A673 (cell line): ENCODE measurements at regions not wholly inside any gene's neighbourhood (a gene's known extent, or its start where the extent isn't known, plus 50 kb on each side); places are given as distances from the start of the nearest gene placed in this dataset.
A peak's percentile ranks its signal among the peaks of the same experiment; 100 is the strongest.

Source experiments
- BruUV-seq: library from RNA; stranded (reverse); fragments of 400-500 nt; replicated peaks from 2 replicates; lab custom pipeline; 2021; lab: Mats Ljungman, UMichigan
- CTCF ChIA-PET: fragments of 300-600 bp; sonication (Branson Sonifier 250); formaldehyde crosslinking; loops from one replicate; lab custom pipeline; 2022; ENCODE audit warnings: antibody characterized with exemption; lab: Charles Lee
- POLR2A ChIA-PET: fragments of 300-600 bp; sonication (Branson Sonifier 250); formaldehyde crosslinking; loops from one replicate; lab custom pipeline; 2022; ENCODE audit warnings: antibody characterized with exemption; ENCODE audit not compliant: low non-redundant PET; lab: Charles Lee
- DNase-seq: peaks from one replicate; pipeline ENCODE4 v3.0.0-alpha.2; 2015; ENCODE audit warnings: low spot score
- H3K27ac ChIP-seq: fragments of 200-600 bp; sonication (generic); 2 replicates; pipeline ENCODE4 v1.5.1; 2016; ENCODE audit warnings: mixed run types, low read depth, mild to moderate bottlenecking, mixed read lengths, antibody characterized with exemption, low read length; ENCODE audit not compliant: poor library complexity, severe bottlenecking
- H3K27me3 ChIP-seq: fragments of 200-600 bp; sonication (generic); replicated peaks from 2 replicates; pipeline ENCODE4 v1.6.1; 2017; ENCODE audit warnings: mixed run types, low read depth, mild to moderate bottlenecking, mixed read lengths, antibody characterized with exemption, low read length; ENCODE audit not compliant: insufficient read depth, poor library complexity
- H3K36me3 ChIP-seq: fragments of 200-600 bp; sonication (generic); 2 replicates; pipeline ENCODE4 v1.6.1; 2016; ENCODE audit warnings: mixed run types, mild to moderate bottlenecking, mixed read lengths, antibody characterized with exemption, low read length; ENCODE audit not compliant: insufficient read depth, poor library complexity, severe bottlenecking
- H3K4me1 ChIP-seq: fragments of 200-600 bp; sonication (generic); 2 replicates; pipeline ENCODE4 v1.6.1; 2017; ENCODE audit warnings: mixed run types, mild to moderate bottlenecking, mixed read lengths, antibody characterized with exemption, low read length; ENCODE audit not compliant: insufficient read depth, poor library complexity, severe bottlenecking
- H3K4me3 ChIP-seq: fragments of 200-600 bp; sonication (generic); 2 replicates; pipeline ENCODE4 v1.5.1; 2016; ENCODE audit warnings: low read depth, mixed run types, mild to moderate bottlenecking, mixed read lengths, low read length; ENCODE audit not compliant: poor library complexity, severe bottlenecking
- H3K9me3 ChIP-seq: fragments of 200-600 bp; sonication (generic); 2 replicates; pipeline ENCODE4 v1.6.1; 2016; ENCODE audit warnings: mixed run types, low read depth, mild to moderate bottlenecking, mixed read lengths, antibody characterized with exemption, low read length; ENCODE audit not compliant: poor library complexity, severe bottlenecking
- CTCF ChIP-seq: fragments of 300-800, 200-600 bp; sonication (generic); conservative IDR thresholded peaks from 2 replicates; pipeline ENCODE4 v1.5.1; 2017; ENCODE audit warnings: low read depth, mild to moderate bottlenecking, antibody characterized with exemption, low read length, moderate library complexity, mixed read lengths
- EZH2 ChIP-seq: fragments of 200-600 bp; sonication (generic); IDR thresholded peaks from 2 replicates; pipeline ENCODE4 v1.6.1; 2017; ENCODE audit warnings: borderline replicate concordance, low read depth, mild to moderate bottlenecking, mixed read lengths, antibody characterized with exemption, low read length; ENCODE audit not compliant: poor library complexity, severe bottlenecking
- intact Hi-C: fragments of 100-400 bp; cut with micrococcal nuclease; formaldehyde crosslinking; loops from one replicate; pipeline ENCODE4 v1.10.0; 2022; ENCODE audit not compliant: unreplicated experiment

GRCh38 chr10:7006566-7006965 lies 404.3 kb downstream of the SFMBT2 start:
- no TSS peak for BruUV-seq
- TF ChIP-seq CTCF: no peak
- TF ChIP-seq EZH2: peak; percentile 17
- peaks cover 76% of the 10 kb centered on the region for H3K27me3 ChIP-seq
- ChIA-PET POLR2A (no interaction called here), CTCF (no interaction called here)
- no peaks in the 10 kb centered on the region for H3K36me3 ChIP-seq
- no peak overlapping the region for H3K4me3 ChIP-seq
- H3K9me3 ChIP-seq: no peaks in the 10 kb centered on the region
- intact Hi-C loops: no loop called here
- H3K4me1 ChIP-seq: no peaks in the 10 kb centered on the region
- no peak overlapping the region for H3K27ac ChIP-seq
- DNase-seq: no peak

- no peaks in the 10 kb centered on the region for H3K36me3 ChIP-seq
- DNase-seq: no peak
- H3K9me3 ChIP-seq: no peaks in the 10 kb centered on the region
- TF ChIP-seq EZH2 (no peak), CTCF (no peak)
- peaks cover 93% of the 10 kb centered on the region for H3K27me3 ChIP-seq
- POLR2A ChIA-PET: no interaction called here
- BruUV-seq: no TSS peak
- CTCF ChIA-PET: no interaction called here
- H3K4me1 ChIP-seq: no peaks in the 10 kb centered on the region
- no peak overlapping the region for H3K27ac ChIP-seq
- intact Hi-C loops: no loop called here
- H3K4me3 ChIP-seq: no peak overlapping the region
Measured at GRCh38 chr10:7003831-7004395, 406.9 kb downstream of the SFMBT2 start.

DNA sequence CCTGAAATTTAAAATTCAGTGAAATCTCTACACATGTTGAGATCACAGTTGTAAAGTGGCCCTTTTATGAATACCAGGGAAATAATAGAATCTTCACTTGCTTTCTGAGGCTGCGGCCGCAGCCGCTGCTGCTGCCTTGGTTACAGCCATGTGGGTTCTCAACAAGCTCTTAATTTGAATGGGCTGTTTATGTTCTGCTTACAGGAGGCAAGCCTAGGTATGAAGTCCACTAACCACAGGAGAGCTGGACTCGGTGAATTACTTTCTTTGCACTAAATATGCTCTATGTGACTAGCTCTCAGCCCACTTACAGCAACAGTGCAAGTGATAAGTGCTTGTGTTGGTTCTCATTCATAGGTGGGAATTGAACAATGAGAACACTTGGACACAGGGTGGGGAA lies 410.8 kb downstream of the SFMBT2 start:
- no peaks in the 10 kb centered on the region for H3K36me3 ChIP-seq
- CTCF ChIA-PET: interaction anchor here (0.7 kb wide), 1 partner anchor 418 kb away, joined by 7 read pairs; no protein-coding TSS in a partner anchor
- H3K27ac ChIP-seq: no peak overlapping the region
- DNase-seq: no peak
- no TSS peak for BruUV-seq
- TF ChIP-seq EZH2 (no peak), CTCF (no peak)
- H3K27me3 ChIP-seq: peaks cover 94% of the 10 kb centered on the region
- H3K4me1 ChIP-seq: no peaks in the 10 kb centered on the region
- no peak overlapping the region for H3K4me3 ChIP-seq
- POLR2A ChIA-PET: no interaction called here
- no peaks in the 10 kb centered on the region for H3K9me3 ChIP-seq
- intact Hi-C loops: no loop called here
